ENCODE measurements at regions not wholly inside any gene's neighbourhood (a gene's known extent, or its start where the extent isn't known, plus 50 kb on each side); places are given as distances from the start of the nearest gene placed in this dataset.
"Not testable (repeated sequence)": the region's sequence is repeated elsewhere in the genome, so short reads cannot be mapped to it uniquely, and the experiment has no call there.

DNA sequence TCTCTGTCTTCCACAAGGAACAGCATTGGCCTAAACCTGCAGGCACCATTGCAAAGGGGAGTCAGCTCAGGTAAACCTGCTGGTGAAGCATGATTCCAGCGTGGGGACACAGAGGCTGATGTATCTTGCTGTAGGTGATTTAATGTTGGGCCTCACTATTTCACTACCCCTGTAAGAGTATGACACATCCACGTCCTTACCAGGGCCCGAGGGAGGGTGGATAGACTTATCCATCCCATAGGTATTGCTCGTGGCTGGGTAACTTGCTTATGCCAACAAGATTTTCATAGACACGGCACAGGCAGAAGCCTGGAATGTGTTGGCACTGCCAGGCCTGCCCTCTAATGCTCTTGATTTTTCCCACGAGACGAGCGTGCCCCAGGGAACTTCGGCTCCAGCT, 107.4 kb upstream of the SULF2 start:
- TF ChIP-seq, protein P1, sequence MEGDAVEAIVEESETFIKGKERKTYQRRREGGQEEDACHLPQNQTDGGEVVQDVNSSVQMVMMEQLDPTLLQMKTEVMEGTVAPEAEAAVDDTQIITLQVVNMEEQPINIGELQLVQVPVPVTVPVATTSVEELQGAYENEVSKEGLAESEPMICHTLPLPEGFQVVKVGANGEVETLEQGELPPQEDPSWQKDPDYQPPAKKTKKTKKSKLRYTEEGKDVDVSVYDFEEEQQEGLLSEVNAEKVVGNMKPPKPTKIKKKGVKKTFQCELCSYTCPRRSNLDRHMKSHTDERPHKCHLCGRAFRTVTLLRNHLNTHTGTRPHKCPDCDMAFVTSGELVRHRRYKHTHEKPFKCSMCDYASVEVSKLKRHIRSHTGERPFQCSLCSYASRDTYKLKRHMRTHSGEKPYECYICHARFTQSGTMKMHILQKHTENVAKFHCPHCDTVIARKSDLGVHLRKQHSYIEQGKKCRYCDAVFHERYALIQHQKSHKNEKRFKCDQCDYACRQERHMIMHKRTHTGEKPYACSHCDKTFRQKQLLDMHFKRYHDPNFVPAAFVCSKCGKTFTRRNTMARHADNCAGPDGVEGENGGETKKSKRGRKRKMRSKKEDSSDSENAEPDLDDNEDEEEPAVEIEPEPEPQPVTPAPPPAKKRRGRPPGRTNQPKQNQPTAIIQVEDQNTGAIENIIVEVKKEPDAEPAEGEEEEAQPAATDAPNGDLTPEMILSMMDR (IDR thresholded peaks at IDR 0.05; ENCODE audit: borderline replicate concordance, extremely low read depth, low read length, poor library complexity, severe bottlenecking) = not testable (repeated sequence)
- not testable (repeated sequence) for TF ChIP-seq EZH2 (IDR thresholded peaks at IDR 0.05; ENCODE audit: borderline replicate concordance, low read depth, low read length, severe bottlenecking)
